RWPE2 (cell line): ENCODE measurements at regions not wholly inside any gene's neighbourhood (a gene's known extent, or its start where the extent isn't known, plus 50 kb on each side); places are given as distances from the start of the nearest gene placed in this dataset.

Experiments used
- ATAC-seq: fragments of 200-7000 bp; cut with Tn5 transposase; 3 replicates; pipeline ENCODE4 v1.9.1; 2021; ENCODE audit warnings: low read depth
- DNase-seq: peaks from one replicate; pipeline ENCODE4 v3.0.0-alpha.2; 2020; ENCODE audit warnings: low spot score
- H3K27ac ChIP-seq: fragments of 450-650 bp; 2 replicates; pipeline ENCODE4 v1.5.1; 2017; ENCODE audit warnings: mild to moderate bottlenecking; ENCODE audit not compliant: poor library complexity, severe bottlenecking
- H3K27me3 ChIP-seq: fragments of 250-450 bp; sonication (Bioruptor Pico); 2 replicates; pipeline ENCODE4 v1.5.1; 2021; ENCODE audit warnings: mild to moderate bottlenecking, moderate library complexity; ENCODE audit not compliant: insufficient read depth, poor library complexity, severe bottlenecking
- H3K36me3 ChIP-seq: fragments of 250-450 bp; sonication (Bioruptor Pico); 2 replicates; pipeline ENCODE4 v1.5.1; 2020; ENCODE audit warnings: low read depth, mild to moderate bottlenecking, moderate library complexity
- H3K4me1 ChIP-seq: fragments of 250-450 bp; sonication (Bioruptor Pico); 2 replicates; pipeline ENCODE4 v1.5.1; 2021; ENCODE audit warnings: mild to moderate bottlenecking, moderate library complexity; ENCODE audit not compliant: insufficient read depth, poor library complexity, severe bottlenecking
- H3K4me3 ChIP-seq: fragments of 250-450 bp; sonication (Bioruptor Pico); 2 replicates; pipeline ENCODE4 v1.5.1; 2021; ENCODE audit warnings: mild to moderate bottlenecking, moderate library complexity; ENCODE audit not compliant: severe bottlenecking
- H3K9me3 ChIP-seq: fragments of 250-450 bp; sonication (Bioruptor Pico); 2 replicates; pipeline ENCODE4 v1.5.1; 2021; ENCODE audit warnings: mild to moderate bottlenecking, moderate library complexity; ENCODE audit not compliant: severe bottlenecking
- TF ChIP-seq, protein P1 (sequence below): fragments of 450-650 bp; IDR thresholded peaks from one replicate; pipeline ENCODE4 v1.5.1; 2017; ENCODE audit warnings: mild to moderate bottlenecking, moderate library complexity; ENCODE audit not compliant: poor library complexity, severe bottlenecking

DNA sequence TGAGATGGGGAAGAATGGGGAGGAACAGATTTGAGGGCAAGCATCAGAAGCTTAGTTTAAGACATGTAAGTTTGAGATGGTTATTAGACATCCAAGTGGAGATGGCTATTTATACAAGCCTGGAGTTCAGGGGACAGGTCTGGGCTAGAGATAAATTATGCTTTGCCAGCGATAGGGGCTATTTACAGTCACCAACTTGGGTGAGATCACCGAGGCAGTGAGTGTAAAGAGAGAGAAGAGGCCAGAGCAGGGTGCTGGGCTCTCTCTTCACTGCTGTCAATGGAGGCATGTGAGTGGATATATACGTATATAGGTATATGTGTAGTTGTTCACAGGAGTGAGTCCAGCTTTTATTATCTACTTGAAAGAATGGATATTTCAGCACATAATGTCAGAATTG lies 81.0 kb downstream of the QPCT start:
- H3K9me3 ChIP-seq = no peaks in the 10 kb centered on the region
- no peaks in the 10 kb centered on the region for H3K27me3 ChIP-seq
- TF ChIP-seq, protein P1, sequence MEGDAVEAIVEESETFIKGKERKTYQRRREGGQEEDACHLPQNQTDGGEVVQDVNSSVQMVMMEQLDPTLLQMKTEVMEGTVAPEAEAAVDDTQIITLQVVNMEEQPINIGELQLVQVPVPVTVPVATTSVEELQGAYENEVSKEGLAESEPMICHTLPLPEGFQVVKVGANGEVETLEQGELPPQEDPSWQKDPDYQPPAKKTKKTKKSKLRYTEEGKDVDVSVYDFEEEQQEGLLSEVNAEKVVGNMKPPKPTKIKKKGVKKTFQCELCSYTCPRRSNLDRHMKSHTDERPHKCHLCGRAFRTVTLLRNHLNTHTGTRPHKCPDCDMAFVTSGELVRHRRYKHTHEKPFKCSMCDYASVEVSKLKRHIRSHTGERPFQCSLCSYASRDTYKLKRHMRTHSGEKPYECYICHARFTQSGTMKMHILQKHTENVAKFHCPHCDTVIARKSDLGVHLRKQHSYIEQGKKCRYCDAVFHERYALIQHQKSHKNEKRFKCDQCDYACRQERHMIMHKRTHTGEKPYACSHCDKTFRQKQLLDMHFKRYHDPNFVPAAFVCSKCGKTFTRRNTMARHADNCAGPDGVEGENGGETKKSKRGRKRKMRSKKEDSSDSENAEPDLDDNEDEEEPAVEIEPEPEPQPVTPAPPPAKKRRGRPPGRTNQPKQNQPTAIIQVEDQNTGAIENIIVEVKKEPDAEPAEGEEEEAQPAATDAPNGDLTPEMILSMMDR = no peak
- H3K36me3 ChIP-seq = no peaks in the 10 kb centered on the region
- no peak overlapping the region for H3K4me3 ChIP-seq
- DNase-seq (no peak), ATAC-seq (no peak)
- no peak overlapping the region for H3K27ac ChIP-seq
- H3K4me1 ChIP-seq = no peaks in the 10 kb centered on the region

DNA sequence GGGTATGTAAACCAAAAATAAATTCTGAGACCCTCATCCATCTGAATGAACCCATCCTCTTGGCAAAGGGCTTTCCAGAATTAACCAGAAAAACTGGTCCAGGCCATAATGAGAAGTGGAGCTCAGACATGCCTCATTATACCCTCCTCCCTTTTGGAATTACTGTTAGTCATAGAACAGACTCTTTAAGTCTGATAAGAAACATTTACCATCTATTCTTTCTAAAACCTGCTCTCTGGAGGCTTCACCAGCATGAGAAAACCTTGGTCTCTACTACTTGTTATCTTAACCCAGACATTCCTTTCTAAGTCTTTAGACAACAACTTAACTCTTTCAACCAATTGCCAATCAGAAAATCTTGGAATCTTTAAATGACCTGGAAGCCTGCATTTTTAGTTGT lies 82.8 kb downstream of the QPCT start:
- no peaks in the 10 kb centered on the region for H3K36me3 ChIP-seq
- no peaks in the 10 kb centered on the region for H3K27me3 ChIP-seq
- no peak for DNase-seq
- TF ChIP-seq, protein P1 = no peak
- H3K4me1 ChIP-seq = no peaks in the 10 kb centered on the region
- no peak for ATAC-seq
- no peak overlapping the region for H3K4me3 ChIP-seq
- no peak overlapping the region for H3K27ac ChIP-seq
- no peaks in the 10 kb centered on the region for H3K9me3 ChIP-seq

DNA sequence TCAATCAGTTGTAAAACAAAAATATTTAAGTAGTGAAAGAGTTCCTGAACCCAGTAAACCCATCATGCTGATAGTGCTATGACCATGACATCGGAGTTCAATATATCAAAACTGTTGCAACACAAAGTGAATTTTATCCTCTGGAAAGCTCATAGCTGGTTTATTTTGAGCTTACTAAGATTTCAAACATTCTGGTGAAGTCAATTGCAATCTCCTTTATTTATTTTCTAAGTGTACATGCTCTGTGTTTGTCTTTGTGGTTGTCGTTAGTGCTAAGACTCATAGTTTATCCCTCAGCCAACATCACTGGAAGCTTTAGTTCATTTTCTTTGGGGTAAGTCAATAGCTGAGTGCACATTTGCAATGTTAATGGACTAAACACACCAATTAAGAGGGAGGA lies 91.9 kb downstream of the QPCT start:
- H3K27ac ChIP-seq = no peak overlapping the region
- DNase-seq = no peak
- no peak for ATAC-seq
- no peaks in the 10 kb centered on the region for H3K36me3 ChIP-seq
- H3K27me3 ChIP-seq = no peaks in the 10 kb centered on the region
- TF ChIP-seq, protein P1 = no peak
- no peaks in the 10 kb centered on the region for H3K4me1 ChIP-seq
- no peak overlapping the region for H3K4me3 ChIP-seq
- H3K9me3 ChIP-seq = no peaks in the 10 kb centered on the region

DNA sequence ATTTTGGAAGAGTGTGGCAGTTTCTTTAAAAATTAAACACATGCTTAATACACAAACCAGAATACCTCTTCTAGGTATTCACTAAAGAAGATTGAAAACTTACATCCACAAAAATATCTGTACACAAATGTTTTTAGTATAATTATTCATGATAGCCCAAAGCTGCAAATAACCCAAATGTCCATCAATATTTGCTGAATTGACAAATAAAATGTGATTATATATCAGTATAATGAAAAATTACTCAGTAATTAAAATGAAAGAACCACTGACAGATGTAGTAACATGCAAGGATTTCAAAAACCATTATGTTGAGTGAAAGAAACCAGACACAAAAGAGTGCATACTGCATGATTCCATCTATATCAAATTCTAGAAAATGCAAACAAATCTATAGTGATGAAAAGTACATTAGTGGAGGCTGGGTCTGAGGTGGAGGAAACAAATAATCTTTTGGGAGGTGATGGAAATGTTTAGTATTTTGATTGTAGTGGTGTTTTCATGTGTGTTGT lies 94.8 kb downstream of the QPCT start:
- Histone ChIP-seq H3K27me3 (no peaks in the 10 kb centered on the region), H3K4me3 (no peak overlapping the region), H3K9me3 (no peaks in the 10 kb centered on the region), H3K27ac (no peak overlapping the region), H3K36me3 (no peaks in the 10 kb centered on the region), H3K4me1 (no peaks in the 10 kb centered on the region)
- TF ChIP-seq, protein P1 = no peak
- DNase-seq (no peak), ATAC-seq (no peak)

DNA sequence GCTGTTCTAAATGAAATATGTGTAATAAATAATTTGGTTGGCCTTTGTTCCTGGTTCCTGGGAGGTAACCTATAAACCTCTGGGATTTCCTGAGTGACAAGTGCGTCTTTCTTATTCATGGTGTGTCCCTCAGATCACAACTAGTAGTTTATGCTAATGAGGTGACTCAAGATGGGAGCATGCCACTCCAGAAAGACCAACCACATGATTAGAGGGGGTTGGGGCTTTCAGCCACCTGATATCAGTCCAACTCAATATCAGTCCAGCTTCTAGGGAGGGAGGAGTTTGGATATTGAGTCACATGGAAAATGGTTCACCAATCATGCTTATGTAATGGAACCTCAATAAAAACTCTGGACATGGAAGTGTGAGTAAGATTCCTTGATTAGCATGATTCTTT lies 96.6 kb downstream of the QPCT start:
- no peak overlapping the region for H3K27ac ChIP-seq
- H3K4me3 ChIP-seq = no peak overlapping the region
- H3K4me1 ChIP-seq = no peaks in the 10 kb centered on the region
- ATAC-seq = no peak
- H3K9me3 ChIP-seq = no peaks in the 10 kb centered on the region
- DNase-seq = no peak
- H3K36me3 ChIP-seq = no peaks in the 10 kb centered on the region
- H3K27me3 ChIP-seq = no peaks in the 10 kb centered on the region
- TF ChIP-seq, protein P1 = no peak
